ENCODE measurements at regions not wholly inside any gene's neighbourhood (a gene's known extent, or its start where the extent isn't known, plus 50 kb on each side); places are given as distances from the start of the nearest gene placed in this dataset.
"Not testable (repeated sequence)": the region's sequence is repeated elsewhere in the genome, so short reads cannot be mapped to it uniquely, and the experiment has no call there.

DNA sequence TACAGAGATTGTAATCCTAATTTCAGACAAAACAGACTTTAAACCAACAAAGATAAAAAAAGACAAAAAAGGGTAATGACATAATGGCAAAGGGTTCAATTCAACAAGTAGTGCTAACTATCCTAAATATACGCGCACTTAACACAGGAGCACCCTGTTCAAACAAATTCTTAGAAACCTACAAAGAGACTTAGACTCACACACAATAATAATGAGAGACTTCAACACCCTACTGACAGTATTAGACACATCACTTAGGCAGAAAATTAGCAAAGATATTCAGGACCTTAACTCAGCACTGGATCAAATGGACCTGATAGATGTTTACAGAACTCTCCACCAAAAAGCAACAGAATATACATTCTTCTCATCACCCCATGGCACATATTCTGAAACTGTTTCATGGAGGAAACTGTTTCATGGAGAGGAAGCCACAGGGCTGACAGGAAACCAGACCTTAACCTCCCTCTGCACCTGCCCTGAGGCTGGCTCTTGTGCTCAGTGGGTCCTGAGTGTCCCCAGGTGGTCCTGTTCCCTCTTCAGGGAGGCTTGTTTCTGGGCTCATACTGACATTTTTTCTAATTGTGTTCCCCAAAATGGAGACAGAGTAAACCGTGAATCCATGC, 54.7 kb downstream of the OR4M2 start:
- not testable (repeated sequence) for H3K4me3 ChIP-seq (ENCODE audit: extremely low read depth, insufficient read depth, low read length, poor library complexity, severe bottlenecking); H3K36me3 ChIP-seq (ENCODE audit: control insufficient read depth, insufficient read depth, low read length); H3K9me3 ChIP-seq (ENCODE audit: control insufficient read depth, low read length); H3K27ac ChIP-seq (ENCODE audit: low read depth, low read length, severe bottlenecking); H3K4me1 ChIP-seq (ENCODE audit: control insufficient read depth, insufficient read depth, low read length, poor library complexity, severe bottlenecking)
- no CpG with 5 or more reads among the region's 3 CpGs for WGBS, 2 experiments (ENCODE audit: insufficient coverage in 2 of 2)

DNA sequence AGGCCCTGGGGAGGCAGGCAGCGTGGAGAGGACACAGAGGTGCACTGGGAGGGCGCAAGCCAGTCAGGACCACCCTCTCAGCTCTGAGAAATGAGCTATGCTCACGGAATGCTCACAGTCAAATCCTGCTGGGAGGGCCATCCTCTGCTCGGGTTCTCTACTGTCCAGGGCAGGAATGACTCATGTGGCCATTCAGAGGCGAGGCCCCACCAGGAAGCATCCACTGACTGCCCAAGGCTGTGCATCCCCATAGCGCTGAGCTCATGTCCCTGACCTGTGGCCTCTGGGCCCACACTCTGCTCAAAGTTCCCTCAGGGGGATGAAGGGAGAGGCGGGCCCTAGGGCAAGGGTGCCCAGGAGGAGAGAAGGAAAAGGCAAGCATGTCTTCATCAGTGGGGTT, 57.2 kb downstream of the OR4M2 start:
- H3K4me3 ChIP-seq (ENCODE audit: extremely low read depth, insufficient read depth, low read length, poor library complexity, severe bottlenecking); H3K9me3 ChIP-seq (ENCODE audit: control insufficient read depth, low read length); H3K4me1 ChIP-seq (ENCODE audit: control insufficient read depth, insufficient read depth, low read length, poor library complexity, severe bottlenecking); H3K27ac ChIP-seq (ENCODE audit: low read depth, low read length, severe bottlenecking); H3K36me3 ChIP-seq (ENCODE audit: control insufficient read depth, insufficient read depth, low read length): not testable (repeated sequence)
- no CpG with 5 or more reads among the region's 7 CpGs for WGBS, 2 experiments (ENCODE audit: insufficient coverage in 2 of 2)

DNA sequence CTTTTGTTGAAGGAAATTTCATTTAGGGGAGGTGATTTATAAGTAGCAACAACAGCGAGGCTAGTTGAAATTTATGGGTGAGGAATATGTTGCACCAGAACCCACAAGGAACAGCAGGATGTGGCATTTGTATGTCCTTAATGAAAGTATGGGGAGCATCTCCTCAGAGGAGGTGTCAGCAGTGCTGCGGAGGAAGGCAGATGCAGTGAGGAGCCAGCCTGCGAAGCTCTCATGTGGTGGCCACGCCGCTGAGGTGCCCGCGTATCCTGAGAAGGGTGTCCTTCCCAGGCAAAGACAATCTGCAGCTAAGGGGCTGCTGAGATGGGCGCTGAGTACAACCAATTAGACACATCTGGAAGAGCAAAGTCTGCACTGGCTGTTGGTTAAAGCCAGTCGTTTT, 60.8 kb downstream of the OR4M2 start:
- H3K9me3 ChIP-seq (ENCODE audit: control insufficient read depth, low read length); H3K4me3 ChIP-seq (ENCODE audit: extremely low read depth, insufficient read depth, low read length, poor library complexity, severe bottlenecking); H3K27ac ChIP-seq (ENCODE audit: low read depth, low read length, severe bottlenecking); H3K4me1 ChIP-seq (ENCODE audit: control insufficient read depth, insufficient read depth, low read length, poor library complexity, severe bottlenecking); H3K36me3 ChIP-seq (ENCODE audit: control insufficient read depth, insufficient read depth, low read length): not testable (repeated sequence)
- WGBS, 2 experiments (ENCODE audit: insufficient coverage in 2 of 2), result no CpG with 5 or more reads among the region's 9 CpGs

DNA sequence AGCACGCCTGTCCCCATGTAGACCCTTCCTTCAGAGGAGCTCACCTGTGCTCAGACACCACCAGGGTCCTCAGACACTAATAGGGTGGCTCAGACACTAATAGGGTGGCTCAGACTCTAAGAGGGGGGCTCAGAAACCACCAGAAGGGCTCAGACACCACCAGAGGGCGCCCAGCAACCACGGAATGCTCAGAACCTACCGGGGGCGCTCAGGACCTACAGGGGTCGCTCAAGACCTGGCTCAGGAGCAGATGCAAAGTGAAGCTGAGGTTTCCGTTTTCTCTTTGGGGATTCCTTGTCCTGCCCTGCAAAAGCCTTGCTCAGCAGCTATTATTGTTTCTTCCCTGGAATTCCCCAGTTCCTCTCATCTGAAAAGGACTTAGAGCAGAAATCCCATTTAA, 67.8 kb downstream of the OR4M2 start:
- not testable (repeated sequence) for H3K4me1 ChIP-seq (ENCODE audit: control insufficient read depth, insufficient read depth, low read length, poor library complexity, severe bottlenecking); H3K36me3 ChIP-seq (ENCODE audit: control insufficient read depth, insufficient read depth, low read length); H3K4me3 ChIP-seq (ENCODE audit: extremely low read depth, insufficient read depth, low read length, poor library complexity, severe bottlenecking); H3K9me3 ChIP-seq (ENCODE audit: control insufficient read depth, low read length); H3K27ac ChIP-seq (ENCODE audit: low read depth, low read length, severe bottlenecking)
- no CpG with 5 or more reads among the region's 7 CpGs for WGBS, 2 experiments (ENCODE audit: insufficient coverage in 2 of 2)

DNA sequence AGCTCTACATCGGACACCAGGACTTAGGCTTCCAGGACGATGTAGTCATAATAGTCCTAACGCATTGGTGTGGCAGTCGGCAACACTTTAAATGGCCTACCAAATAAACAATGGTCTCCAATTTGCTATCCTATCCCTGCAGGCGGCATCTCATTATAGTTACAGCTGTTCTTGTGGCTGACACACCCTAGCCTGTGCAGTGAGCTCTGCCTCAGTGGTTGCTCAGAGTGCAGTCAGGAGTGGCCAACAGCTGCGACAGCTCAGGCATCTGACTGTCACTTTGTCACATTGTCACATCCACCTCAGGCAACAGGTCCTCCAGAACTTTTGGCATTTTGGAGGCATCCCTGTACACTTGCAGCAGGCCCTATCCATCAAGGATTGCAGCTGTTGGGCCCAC, 77.9 kb downstream of the OR4M2 start:
- not testable (repeated sequence) for H3K9me3 ChIP-seq (ENCODE audit: control insufficient read depth, low read length); H3K4me1 ChIP-seq (ENCODE audit: control insufficient read depth, insufficient read depth, low read length, poor library complexity, severe bottlenecking); H3K27ac ChIP-seq (ENCODE audit: low read depth, low read length, severe bottlenecking); H3K4me3 ChIP-seq (ENCODE audit: extremely low read depth, insufficient read depth, low read length, poor library complexity, severe bottlenecking); H3K36me3 ChIP-seq (ENCODE audit: control insufficient read depth, insufficient read depth, low read length)
- no CpG with 5 or more reads among the region's 6 CpGs for WGBS, 2 experiments (ENCODE audit: insufficient coverage in 2 of 2)

DNA sequence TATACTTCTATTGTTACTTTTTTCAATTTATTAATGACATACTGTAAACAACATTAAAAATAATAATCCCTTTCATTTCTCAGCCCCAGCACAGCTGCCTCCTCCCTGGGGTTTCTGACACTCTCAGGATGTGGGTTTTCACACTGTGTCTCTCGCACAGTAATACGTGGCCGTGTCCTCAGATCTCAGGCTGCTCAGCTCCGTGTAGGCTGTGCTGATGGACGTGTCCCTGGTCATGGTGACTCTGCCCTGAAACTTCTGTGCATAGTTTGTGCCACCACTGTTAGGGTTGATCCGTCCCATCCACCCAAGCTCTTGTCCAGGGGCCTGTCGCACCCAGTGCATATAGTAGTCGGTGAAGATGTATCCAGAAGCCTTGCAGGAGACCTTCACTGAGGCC, 80.0 kb downstream of the OR4M2 start:
- H3K36me3 ChIP-seq (ENCODE audit: control insufficient read depth, insufficient read depth, low read length); H3K9me3 ChIP-seq (ENCODE audit: control insufficient read depth, low read length); H3K4me1 ChIP-seq (ENCODE audit: control insufficient read depth, insufficient read depth, low read length, poor library complexity, severe bottlenecking); H3K27ac ChIP-seq (ENCODE audit: low read depth, low read length, severe bottlenecking); H3K4me3 ChIP-seq (ENCODE audit: extremely low read depth, insufficient read depth, low read length, poor library complexity, severe bottlenecking): not testable (repeated sequence)
- no CpG with 5 or more reads among the region's 8 CpGs for WGBS, 2 experiments (ENCODE audit: insufficient coverage in 2 of 2)

DNA sequence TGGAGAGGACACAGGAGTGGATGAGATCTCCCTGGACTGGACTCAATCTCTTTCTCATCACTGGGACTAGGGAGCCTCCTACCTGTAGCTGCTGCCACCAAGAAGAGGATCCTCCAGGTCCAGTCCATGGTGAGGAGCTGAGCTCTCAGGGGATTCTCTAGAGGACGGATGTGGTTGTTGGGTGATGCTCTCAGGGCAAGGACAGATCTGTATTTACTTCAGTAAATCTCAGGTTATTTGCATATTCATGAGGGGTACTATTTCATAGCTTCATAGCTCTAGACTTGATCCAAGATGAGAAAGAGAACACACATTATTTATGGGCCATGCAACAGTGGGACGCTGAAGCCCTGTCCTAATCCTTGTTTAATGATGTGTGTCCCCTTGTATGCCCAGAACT, 80.4 kb downstream of the OR4M2 start:
- H3K27ac ChIP-seq (ENCODE audit: low read depth, low read length, severe bottlenecking); H3K9me3 ChIP-seq (ENCODE audit: control insufficient read depth, low read length); H3K4me3 ChIP-seq (ENCODE audit: extremely low read depth, insufficient read depth, low read length, poor library complexity, severe bottlenecking); H3K36me3 ChIP-seq (ENCODE audit: control insufficient read depth, insufficient read depth, low read length); H3K4me1 ChIP-seq (ENCODE audit: control insufficient read depth, insufficient read depth, low read length, poor library complexity, severe bottlenecking): not testable (repeated sequence)
- no CpG with 5 or more reads among the region's 2 CpGs for WGBS, 2 experiments (ENCODE audit: insufficient coverage in 2 of 2)

DNA sequence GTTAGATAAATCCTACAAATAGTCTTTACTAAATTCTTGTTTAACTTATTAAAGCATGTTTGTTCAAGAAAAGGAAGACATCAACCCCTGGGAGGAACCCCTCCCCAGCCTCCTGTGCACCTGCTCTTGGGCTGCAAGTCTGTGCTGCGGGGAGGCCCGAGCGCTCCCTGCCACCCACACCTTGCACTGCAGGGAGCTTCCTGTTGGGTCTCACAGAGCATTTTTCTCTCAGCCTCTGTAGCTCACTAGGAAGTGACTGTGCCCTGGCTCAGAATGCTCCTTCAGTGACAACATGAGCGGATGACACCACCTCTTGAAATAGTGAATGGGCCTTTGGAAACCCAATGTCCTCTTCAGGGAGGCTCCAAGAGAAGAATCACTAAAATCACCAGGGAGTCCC, 81.1 kb downstream of the OR4M2 start:
- not testable (repeated sequence) for H3K4me3 ChIP-seq (ENCODE audit: extremely low read depth, insufficient read depth, low read length, poor library complexity, severe bottlenecking); H3K27ac ChIP-seq (ENCODE audit: low read depth, low read length, severe bottlenecking); H3K9me3 ChIP-seq (ENCODE audit: control insufficient read depth, low read length); H3K36me3 ChIP-seq (ENCODE audit: control insufficient read depth, insufficient read depth, low read length); H3K4me1 ChIP-seq (ENCODE audit: control insufficient read depth, insufficient read depth, low read length, poor library complexity, severe bottlenecking)
- WGBS, 2 experiments (ENCODE audit: insufficient coverage in 2 of 2), result no CpG with 5 or more reads among the region's 4 CpGs

DNA sequence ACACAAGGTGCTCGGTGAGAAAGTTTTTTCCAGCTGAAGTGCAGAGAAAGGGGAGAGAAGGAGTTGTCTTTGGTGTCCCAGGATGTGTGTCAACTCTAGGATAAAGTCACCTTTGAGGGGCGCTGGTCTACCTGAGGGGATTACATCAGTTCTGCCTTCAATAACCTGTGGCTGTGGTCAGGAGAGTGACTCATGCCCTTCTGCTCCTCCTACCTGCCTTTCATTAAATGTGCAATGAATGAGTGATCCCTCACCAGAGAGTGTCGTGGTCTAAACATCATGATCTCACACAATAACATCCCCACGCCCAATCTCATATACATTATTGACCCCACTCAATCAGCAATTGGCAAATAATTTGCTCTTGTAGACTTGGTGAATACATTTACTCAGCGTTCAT, 83.4 kb downstream of the OR4M2 start:
- H3K4me3 ChIP-seq (ENCODE audit: extremely low read depth, insufficient read depth, low read length, poor library complexity, severe bottlenecking); H3K27ac ChIP-seq (ENCODE audit: low read depth, low read length, severe bottlenecking); H3K4me1 ChIP-seq (ENCODE audit: control insufficient read depth, insufficient read depth, low read length, poor library complexity, severe bottlenecking); H3K9me3 ChIP-seq (ENCODE audit: control insufficient read depth, low read length); H3K36me3 ChIP-seq (ENCODE audit: control insufficient read depth, insufficient read depth, low read length): not testable (repeated sequence)
- no CpG with 5 or more reads among the region's 5 CpGs for WGBS, 2 experiments (ENCODE audit: insufficient coverage in 2 of 2)

DNA sequence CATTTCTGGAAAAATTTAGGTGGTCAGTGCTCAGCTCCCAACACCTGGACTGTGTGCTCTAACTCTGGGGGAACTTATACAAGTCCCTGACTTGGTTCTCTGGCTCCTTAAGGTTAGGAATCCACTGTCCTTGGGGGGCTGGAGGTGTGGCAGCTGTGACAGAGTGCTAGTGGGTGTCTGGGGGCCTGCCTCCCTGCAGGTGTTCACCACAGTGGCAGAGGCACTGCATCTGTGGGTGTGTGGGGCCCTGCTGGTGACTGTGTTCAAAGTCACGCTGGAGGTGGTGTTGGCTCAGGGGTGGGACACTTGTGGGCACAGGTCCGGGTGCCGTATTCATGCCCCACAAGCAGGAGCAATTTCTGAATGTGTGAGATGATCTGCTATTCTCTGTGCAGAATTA, 87.2 kb downstream of the OR4M2 start:
- H3K4me1 ChIP-seq (ENCODE audit: control insufficient read depth, insufficient read depth, low read length, poor library complexity, severe bottlenecking); H3K9me3 ChIP-seq (ENCODE audit: control insufficient read depth, low read length); H3K36me3 ChIP-seq (ENCODE audit: control insufficient read depth, insufficient read depth, low read length); H3K27ac ChIP-seq (ENCODE audit: low read depth, low read length, severe bottlenecking); H3K4me3 ChIP-seq (ENCODE audit: extremely low read depth, insufficient read depth, low read length, poor library complexity, severe bottlenecking): not testable (repeated sequence)
- WGBS, 2 experiments (ENCODE audit: insufficient coverage in 2 of 2), result no CpG with 5 or more reads among the region's 3 CpGs

DNA sequence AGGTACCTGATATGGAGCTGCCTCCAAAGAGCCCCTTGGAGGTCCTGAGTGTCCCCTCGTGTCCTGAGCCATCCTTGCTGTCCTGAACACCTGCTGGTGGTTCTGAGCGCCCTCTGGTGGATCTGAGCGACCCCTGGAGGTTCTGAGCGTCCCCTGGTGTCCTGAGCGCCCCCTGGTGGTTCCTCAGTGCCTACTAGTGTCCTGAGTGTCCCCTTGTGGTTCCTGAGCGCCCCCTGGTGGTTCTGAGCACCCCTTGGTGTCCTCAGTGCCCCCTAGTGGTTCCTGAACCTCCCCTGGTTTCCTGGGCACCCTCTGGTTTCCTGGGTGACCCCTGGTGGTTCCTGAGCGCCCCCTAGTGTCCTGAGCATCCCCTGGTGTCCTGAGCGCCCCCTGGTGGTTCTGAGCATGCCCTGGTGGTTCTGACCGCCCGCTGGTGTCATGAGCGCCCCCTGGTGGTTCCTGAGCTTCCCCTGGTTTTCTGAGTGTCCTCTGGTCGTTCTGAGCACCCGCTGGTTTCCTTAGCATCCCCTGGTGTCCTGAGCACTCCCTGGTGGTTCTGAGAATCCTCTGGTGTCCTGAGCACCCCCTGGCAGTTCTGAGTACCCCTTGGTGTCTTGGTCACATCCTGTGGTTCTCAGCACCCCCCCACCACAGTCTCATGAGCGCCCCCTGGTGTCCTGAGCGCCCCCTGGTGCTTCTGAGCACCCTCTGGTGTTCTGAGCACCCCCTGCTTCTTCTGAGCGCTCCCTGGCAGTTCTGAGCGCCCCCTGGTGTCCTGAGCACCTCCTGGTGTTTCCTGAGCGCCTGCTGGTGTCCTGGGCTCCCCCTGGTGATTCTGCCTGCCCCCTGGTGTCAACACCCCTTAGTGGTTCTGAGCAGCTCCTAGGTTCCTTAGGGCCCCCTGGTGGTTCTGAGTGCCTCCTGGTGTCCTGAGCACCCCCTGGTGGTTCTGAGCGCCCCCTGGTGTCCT, 93.0 kb downstream of the OR4M2 start:
- H3K4me3 ChIP-seq (ENCODE audit: extremely low read depth, insufficient read depth, low read length, poor library complexity, severe bottlenecking); H3K9me3 ChIP-seq (ENCODE audit: control insufficient read depth, low read length); H3K4me1 ChIP-seq (ENCODE audit: control insufficient read depth, insufficient read depth, low read length, poor library complexity, severe bottlenecking); H3K27ac ChIP-seq (ENCODE audit: low read depth, low read length, severe bottlenecking); H3K36me3 ChIP-seq (ENCODE audit: control insufficient read depth, insufficient read depth, low read length): not testable (repeated sequence)
- WGBS, 2 experiments (ENCODE audit: insufficient coverage in 2 of 2), result no CpG with 5 or more reads among the region's 19 CpGs
